Thyroid gland (tissue), 4 donors: ENCODE measurements at regions not wholly inside any gene's neighbourhood (a gene's known extent, or its start where the extent isn't known, plus 50 kb on each side); places are given as distances from the start of the nearest gene placed in this dataset.

Source experiments
- DNase-seq, 2 donors: peaks; one replicate each; pipeline ENCODE4 v3.0.0-alpha.2; 2019
- H3K27ac ChIP-seq, 3 donors: fragments of 200-600 bp; sonication (generic); 1 replicate in 2 of 3; 2 replicates in 1 of 3; pipeline ENCODE4 v1.5.1; 2016 to 2019; ENCODE audit warnings: mild to moderate bottlenecking in 1 of 3, moderate library complexity in 1 of 3
- H3K27me3 ChIP-seq: fragments of 200-600 bp; sonication (generic); one replicate; pipeline ENCODE4 v1.5.1; 2019
- H3K36me3 ChIP-seq, 2 donors: fragments of 200-600 bp; sonication (generic); one replicate each; pipeline ENCODE4 v1.5.1; 2016 to 2019
- H3K4me1 ChIP-seq, 2 donors: fragments of 200-600 bp; sonication (generic); one replicate each; pipeline ENCODE4 v1.5.1; 2017 to 2019
- H3K4me3 ChIP-seq, 3 donors: fragments of 200-600 bp; sonication (generic); replicated peaks in 1 of 3; 1 replicate in 2 of 3; 2 replicates in 1 of 3; pipeline ENCODE4 v1.5.1; 2016; ENCODE audit warnings: mild to moderate bottlenecking in 1 of 3
- H3K9me3 ChIP-seq: fragments of 200-600 bp; sonication (generic); one replicate; pipeline ENCODE4 v1.5.1; 2017
- POLR2A ChIP-seq, 2 donors: fragments of 450-650 bp; IDR thresholded peaks; one replicate each; pipeline ENCODE4 v1.6.1; 2017; ENCODE audit warnings: antibody characterized with exemption in 2 of 2, mild to moderate bottlenecking in 2 of 2, moderate library complexity in 1 of 2
- WGBS, 2 donors: methylation state at CpG; one replicate each; pipeline ENCODE4 v1.1.5; 2017; 5-methylcytosine and 5-hydroxymethylcytosine counted together
- intact Hi-C: fragments of 100-400 bp; cut with DNase I; formaldehyde crosslinking; loops from one replicate; pipeline ENCODE4 v1.15.1; 2023
- TF ChIP-seq, protein P1 (sequence below), 6 experiments: fragments of 200-600 bp in 3 of 6; fragments of 450-650 bp in 3 of 6; sonication (generic) in 3 of 6; IDR thresholded peaks; one replicate each; pipeline ENCODE4 v1.5.1; 2016 to 2019; ENCODE audit warnings: antibody characterized with exemption in 6 of 6, mild to moderate bottlenecking in 2 of 6, inconsistent platforms in 1 of 6, moderate library complexity in 1 of 6

DNA sequence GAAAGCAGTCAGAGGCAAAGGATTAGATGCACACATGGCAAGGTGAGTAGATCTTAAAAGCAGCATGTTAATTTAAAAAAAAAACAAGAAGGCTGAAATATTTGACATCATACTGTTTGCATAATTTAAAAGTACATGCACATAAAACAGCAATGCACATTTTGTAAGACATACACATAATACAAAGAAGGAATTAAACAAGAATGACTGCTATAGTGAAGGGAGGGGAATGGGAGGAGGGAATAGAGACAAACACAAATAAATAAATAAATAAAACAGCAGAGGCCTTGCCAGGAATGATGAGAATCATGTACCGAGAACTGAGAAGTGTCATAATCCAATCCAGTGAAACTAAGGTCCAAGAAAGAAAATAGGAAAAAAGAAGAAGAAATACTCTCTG lies 486.2 kb upstream of the API5 start:
- TF ChIP-seq, protein P1, sequence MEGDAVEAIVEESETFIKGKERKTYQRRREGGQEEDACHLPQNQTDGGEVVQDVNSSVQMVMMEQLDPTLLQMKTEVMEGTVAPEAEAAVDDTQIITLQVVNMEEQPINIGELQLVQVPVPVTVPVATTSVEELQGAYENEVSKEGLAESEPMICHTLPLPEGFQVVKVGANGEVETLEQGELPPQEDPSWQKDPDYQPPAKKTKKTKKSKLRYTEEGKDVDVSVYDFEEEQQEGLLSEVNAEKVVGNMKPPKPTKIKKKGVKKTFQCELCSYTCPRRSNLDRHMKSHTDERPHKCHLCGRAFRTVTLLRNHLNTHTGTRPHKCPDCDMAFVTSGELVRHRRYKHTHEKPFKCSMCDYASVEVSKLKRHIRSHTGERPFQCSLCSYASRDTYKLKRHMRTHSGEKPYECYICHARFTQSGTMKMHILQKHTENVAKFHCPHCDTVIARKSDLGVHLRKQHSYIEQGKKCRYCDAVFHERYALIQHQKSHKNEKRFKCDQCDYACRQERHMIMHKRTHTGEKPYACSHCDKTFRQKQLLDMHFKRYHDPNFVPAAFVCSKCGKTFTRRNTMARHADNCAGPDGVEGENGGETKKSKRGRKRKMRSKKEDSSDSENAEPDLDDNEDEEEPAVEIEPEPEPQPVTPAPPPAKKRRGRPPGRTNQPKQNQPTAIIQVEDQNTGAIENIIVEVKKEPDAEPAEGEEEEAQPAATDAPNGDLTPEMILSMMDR (IDR thresholded peaks at IDR 0.05), result no peak
- TF ChIP-seq POLR2A (IDR thresholded peaks at IDR 0.05), result no peak
- H3K4me1 ChIP-seq, result no peaks in the 10 kb centered on the region
- WGBS, 2 donors, result 77 to 88% methylated on average over 1 of the region's 1 CpG
- no peaks in the 10 kb centered on the region for H3K27me3 ChIP-seq
- no peak for DNase-seq
- no peak overlapping the region for H3K27ac ChIP-seq
- intact Hi-C loops, result no loop called here
- no peaks in the 10 kb centered on the region for H3K9me3 ChIP-seq
- H3K36me3 ChIP-seq, result no peaks in the 10 kb centered on the region
- H3K4me3 ChIP-seq, result no peak overlapping the region

DNA sequence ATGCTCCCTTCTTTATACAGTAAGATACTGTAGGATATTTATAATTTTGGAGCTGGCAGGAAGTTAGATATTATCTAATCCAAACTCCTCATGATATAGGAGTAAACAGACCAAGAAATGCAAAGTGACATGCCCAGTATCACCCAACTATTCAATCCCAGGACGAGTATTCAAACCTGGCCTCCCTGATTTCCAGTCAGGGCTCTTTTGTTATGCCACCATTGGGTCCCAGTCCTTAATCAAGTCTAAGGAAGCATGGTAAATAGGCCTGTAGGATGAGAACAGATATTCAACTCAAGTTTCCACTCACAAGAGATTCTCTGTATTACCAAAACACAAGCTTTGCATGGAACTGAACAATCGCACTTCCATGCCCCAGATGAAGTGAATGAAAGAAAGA lies 484.0 kb upstream of the API5 start:
- H3K36me3 ChIP-seq, result no peaks in the 10 kb centered on the region
- intact Hi-C loops, result no loop called here
- WGBS, 2 donors, result 65 to 70% methylated on average over 2 of the region's 2 CpGs

DNA sequence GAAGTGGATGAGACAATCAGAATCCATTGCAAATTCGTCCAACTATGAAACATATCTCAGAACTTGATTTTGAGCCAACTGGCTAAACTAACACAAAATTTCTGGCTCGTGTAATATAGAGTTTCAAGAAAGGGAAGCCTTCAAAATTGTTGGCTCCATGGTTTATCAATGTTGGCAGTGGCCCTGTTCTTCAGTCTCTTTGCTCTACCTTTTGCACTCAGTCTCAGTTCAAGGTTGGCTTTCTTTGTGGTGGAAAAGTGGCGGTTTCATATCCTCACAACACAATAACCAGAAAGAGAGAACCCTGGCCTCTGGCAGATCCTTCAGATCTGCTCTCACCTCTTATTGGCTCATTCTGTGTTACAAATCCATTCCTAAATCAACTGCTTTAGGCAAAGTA lies 473.8 kb upstream of the API5 start:
- intact Hi-C loops, result no loop called here
- 39 to 44% methylated on average over 3 of the region's 3 CpGs for WGBS, 2 donors
- no peaks in the 10 kb centered on the region for H3K9me3 ChIP-seq
- no peak for TF ChIP-seq POLR2A (IDR thresholded peaks at IDR 0.05)
- TF ChIP-seq, protein P1 (IDR thresholded peaks at IDR 0.05), result no peak
- H3K27ac ChIP-seq, result no peak overlapping the region
- no peak overlapping the region for H3K4me3 ChIP-seq
- no peaks in the 10 kb centered on the region for H3K36me3 ChIP-seq
- H3K27me3 ChIP-seq, result no peaks in the 10 kb centered on the region
- no peak for DNase-seq
- peaks cover 0 to 3% of the 10 kb centered on the region in 2 donors for H3K4me1 ChIP-seq

More for the DNA sequence above, 484.0 kb upstream of the API5 start:
- Histone ChIP-seq H3K27me3 (no peaks in the 10 kb centered on the region), H3K4me3 (no peak overlapping the region), H3K9me3 (no peaks in the 10 kb centered on the region), H3K27ac (no peak overlapping the region), H3K4me1 (no peaks in the 10 kb centered on the region)
- TF ChIP-seq, protein P1 (IDR thresholded peaks at IDR 0.05), result no peak
- no peak for TF ChIP-seq POLR2A (IDR thresholded peaks at IDR 0.05)
- DNase-seq, result no peak

DNA sequence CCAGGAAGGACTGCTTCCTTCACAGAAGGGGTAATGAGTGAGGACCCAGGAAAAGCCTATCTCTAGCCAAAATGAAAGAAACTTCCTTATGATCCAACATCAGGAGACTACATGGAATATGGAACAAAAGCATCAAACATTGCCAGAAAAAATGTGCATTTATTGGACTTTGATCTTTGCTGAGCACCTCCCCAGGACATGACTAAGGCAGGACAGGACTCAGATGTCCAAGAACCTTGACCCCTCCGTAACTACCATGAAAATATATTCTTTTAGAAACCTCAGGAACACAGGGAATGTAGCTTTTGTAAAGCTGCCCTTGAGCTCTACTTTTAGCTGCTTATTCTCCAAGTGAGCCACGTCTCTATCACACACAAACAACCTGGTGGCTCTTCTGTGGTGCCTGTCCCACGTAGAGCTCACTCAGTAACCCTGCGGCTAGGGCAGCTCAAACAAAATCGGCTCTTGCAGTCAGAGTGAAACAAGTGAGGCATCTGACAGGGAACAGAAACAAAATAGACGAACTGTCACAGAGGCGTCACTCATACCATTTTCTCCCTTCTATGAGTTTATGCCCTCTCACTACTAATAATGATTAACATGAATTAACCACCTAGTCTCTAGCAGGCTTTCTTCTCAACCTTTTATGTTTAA lies 471.5 kb upstream of the API5 start:
- Histone ChIP-seq H3K36me3 (no peaks in the 10 kb centered on the region), H3K9me3 (no peaks in the 10 kb centered on the region), H3K27ac (no peak overlapping the region), H3K4me3 (no peak overlapping the region), H3K4me1 (peaks cover 0 to 3% of the 10 kb centered on the region in 2 donors), H3K27me3 (no peaks in the 10 kb centered on the region)
- intact Hi-C loops, result no loop called here
- DNase-seq, result no peak
- 61 to 63% methylated on average over 7 of the region's 7 CpGs for WGBS, 2 donors
- TF ChIP-seq, protein P1 (IDR thresholded peaks at IDR 0.05), result no peak
- no peak for TF ChIP-seq POLR2A (IDR thresholded peaks at IDR 0.05)

DNA sequence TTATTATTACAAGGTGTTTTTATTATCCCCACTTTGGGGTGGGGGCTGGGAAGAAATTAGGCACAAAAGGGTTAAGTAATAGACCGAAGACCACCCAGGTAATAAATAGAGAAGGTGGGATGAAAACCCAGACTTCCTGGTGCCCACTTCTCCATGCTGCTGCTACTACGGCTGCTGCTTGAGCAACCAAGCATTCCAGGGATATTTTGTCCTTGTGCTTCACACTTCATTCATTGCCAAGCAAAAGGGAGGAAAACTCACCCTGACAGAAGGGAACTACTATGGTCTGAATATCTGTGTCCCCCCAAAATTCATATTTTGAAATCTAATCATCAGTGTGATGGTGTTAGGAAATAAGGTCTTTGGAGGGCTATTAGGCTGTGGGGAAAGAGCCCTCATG lies 470.9 kb upstream of the API5 start:
- Histone ChIP-seq H3K4me3 (no peak overlapping the region), H3K9me3 (no peaks in the 10 kb centered on the region), H3K4me1 (peaks cover 0 to 3% of the 10 kb centered on the region in 2 donors), H3K27me3 (no peaks in the 10 kb centered on the region), H3K36me3 (no peaks in the 10 kb centered on the region), H3K27ac (no peak overlapping the region)
- peak; percentile 19 to 48 for DNase-seq
- no peak for TF ChIP-seq POLR2A (IDR thresholded peaks at IDR 0.05)
- TF ChIP-seq, protein P1 (IDR thresholded peaks at IDR 0.05), result no peak
- 17 to 37% methylated on average over 2 of the region's 2 CpGs for WGBS, 2 donors
- intact Hi-C loops, result no loop called here
